ENCODE measurements at regions not wholly inside any gene's neighbourhood (a gene's known extent, or its start where the extent isn't known, plus 50 kb on each side); places are given as distances from the start of the nearest gene placed in this dataset.

DNA sequence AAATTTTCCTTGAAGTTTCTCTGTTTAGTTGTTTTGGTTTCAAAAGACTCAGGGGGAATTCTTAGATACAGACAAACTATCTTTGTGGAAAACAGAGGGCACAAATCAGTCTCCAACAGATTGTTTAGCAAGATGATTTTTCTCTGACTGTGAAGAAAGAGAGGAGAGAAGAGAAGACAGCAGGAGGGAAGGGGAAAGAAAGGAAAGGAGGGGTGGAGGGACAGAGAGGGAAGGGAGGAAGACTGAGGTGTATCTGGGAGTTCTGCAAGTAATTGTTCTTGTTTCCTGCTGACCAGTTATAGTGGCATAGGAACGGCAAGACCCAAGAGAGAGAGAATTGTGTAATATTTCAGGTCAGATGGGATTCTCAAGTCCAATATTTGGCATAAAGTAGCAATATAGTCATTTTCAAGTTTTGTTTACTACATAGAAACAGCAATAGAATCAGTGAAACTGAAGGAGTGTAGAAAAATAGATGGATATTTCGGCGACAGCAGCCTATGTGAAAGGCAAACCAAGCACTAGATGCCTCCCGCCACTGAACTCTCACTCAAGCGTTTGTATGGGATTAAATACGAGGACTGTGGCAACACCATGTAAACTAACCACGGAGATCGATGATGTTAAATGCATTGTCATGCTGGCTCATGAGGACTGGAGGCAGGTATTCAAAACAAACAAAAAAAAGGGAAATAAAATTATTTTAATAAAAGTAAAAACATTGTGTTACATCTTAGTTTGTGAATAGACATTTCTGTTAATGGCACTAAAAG, 342.5 kb downstream of the SLC16A7 start:
- ATAC-seq (ENCODE audit: low read depth in 2 of 2) (no peak), DNase-seq (no peak)
- Mint-ChIP-seq H3K4me3 (no peak overlapping the region), H3K27me3 (no peaks in the 10 kb centered on the region), H3K27ac (no peak overlapping the region), H3K9me3 (peaks cover 0 to 5% (median 0%) of the 10 kb centered on the region in 7 donors), H3K36me3 (no peaks in the 10 kb centered on the region), H3K4me1 (no peaks in the 10 kb centered on the region)

DNA sequence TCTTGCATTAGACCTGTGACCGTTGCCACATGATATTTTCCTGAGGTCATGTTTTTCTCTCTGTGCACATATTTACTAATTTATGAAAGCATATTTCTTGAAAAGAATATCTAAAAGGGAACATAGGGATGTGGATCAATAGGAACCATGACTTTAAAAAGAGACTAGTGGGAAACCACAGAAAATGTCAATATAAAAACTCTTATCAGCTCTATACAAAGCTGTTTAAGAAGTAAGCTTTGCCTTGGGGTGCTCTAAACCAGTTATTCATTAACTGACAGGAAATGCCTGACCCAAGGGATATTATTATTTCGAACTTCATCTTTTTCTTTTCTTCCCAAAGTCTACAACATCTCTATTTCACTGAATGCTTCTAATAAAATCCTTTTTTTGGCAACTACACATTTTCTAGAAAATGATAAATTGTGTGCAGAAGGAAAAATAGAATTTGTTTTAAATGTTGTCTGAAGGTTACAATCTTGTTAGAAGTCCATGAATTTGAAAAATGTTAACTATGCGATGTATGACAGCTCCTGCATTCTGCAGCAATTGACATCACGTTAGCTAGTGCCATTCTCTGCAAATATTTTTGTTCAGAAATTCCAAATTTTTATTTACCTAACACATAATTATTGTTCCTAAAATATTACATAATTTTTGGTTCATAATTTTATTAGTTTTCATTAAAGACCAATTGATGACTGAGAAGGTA, 345.0 kb downstream of the SLC16A7 start:
- no peak for DNase-seq
- H3K27ac Mint-ChIP-seq, result no peak overlapping the region
- H3K4me3 Mint-ChIP-seq, result no peak overlapping the region
- ATAC-seq (ENCODE audit: low read depth in 2 of 2), result no peak
- no peaks in the 10 kb centered on the region for H3K36me3 Mint-ChIP-seq
- no peaks in the 10 kb centered on the region for H3K4me1 Mint-ChIP-seq
- H3K9me3 Mint-ChIP-seq, result peaks cover 0 to 5% (median 0%) of the 10 kb centered on the region in 7 donors
- no peaks in the 10 kb centered on the region for H3K27me3 Mint-ChIP-seq

DNA sequence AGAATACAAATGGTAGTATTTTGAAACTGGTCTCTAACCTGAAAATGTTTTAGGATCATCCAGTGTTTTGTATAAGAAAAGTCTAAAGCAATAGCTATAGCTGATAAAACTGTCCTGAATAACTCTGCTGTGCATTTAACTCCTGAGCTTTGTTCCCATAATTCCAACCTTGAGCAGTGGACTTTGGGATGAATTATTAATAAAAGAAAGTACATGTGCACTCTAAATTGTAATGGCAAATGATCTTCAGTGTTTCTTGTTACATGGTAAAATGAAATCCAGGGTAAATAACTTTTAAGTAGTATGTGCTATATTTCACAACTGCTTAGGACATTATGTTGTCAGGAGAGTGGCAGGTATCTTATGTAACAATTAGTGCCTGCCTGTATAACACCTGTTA, 345.6 kb downstream of the SLC16A7 start:
- Mint-ChIP-seq H3K36me3 (no peaks in the 10 kb centered on the region), H3K4me1 (no peaks in the 10 kb centered on the region), H3K4me3 (no peak overlapping the region), H3K9me3 (peaks cover 0 to 5% (median 0%) of the 10 kb centered on the region in 7 donors), H3K27ac (no peak overlapping the region), H3K27me3 (no peaks in the 10 kb centered on the region)
- no peak for ATAC-seq (ENCODE audit: low read depth in 2 of 2)
- DNase-seq, result no peak

DNA sequence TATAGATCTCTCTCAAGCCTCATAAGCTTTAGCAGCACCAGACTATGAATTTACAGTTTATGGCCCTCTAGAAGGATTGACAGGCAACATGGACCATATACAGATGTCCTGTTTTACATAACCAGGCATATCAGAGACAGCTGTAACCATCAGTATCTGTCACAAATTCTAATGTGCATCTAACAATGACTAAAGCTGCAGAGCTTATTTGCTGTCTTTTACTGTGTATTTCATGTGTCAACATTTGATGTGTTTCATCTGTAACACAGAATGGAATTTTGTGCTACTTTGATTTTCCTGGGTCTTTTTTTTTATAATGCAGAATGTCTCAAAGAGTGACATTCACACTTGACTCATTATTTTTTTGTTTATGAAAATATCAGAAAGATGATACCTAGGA, 348.3 kb downstream of the SLC16A7 start:
- Mint-ChIP-seq H3K36me3 (no peaks in the 10 kb centered on the region), H3K4me1 (no peaks in the 10 kb centered on the region), H3K27ac (no peak overlapping the region), H3K27me3 (no peaks in the 10 kb centered on the region), H3K4me3 (no peak overlapping the region), H3K9me3 (peaks cover 0 to 11% (median under 1%) of the 10 kb centered on the region in 7 donors)
- no peak for ATAC-seq (ENCODE audit: low read depth in 2 of 2)
- DNase-seq, result no peak

DNA sequence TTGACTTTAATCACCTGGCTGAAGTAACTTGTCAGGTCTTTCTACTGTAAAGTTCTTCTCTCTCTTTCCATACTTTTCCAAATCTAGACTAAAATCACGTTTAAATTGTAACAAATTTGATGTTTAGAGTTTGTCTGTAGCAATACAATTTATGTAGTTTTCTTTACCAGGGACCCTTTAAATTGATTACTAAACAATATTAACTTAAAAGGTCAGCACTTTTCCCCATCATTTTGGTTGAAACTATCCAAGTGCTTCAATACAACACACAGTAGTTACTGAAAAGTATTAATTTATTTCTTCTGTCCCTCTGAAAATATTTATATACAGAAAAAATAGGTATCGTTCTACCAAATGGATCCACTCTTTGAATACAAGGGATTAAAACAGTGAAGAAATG, 350.8 kb downstream of the SLC16A7 start:
- H3K36me3 Mint-ChIP-seq, result no peaks in the 10 kb centered on the region
- no peaks in the 10 kb centered on the region for H3K4me1 Mint-ChIP-seq
- no peak overlapping the region for H3K27ac Mint-ChIP-seq
- H3K9me3 Mint-ChIP-seq, result peaks cover 0 to 15% (median 5%) of the 10 kb centered on the region in 7 donors
- H3K4me3 Mint-ChIP-seq, result no peak overlapping the region
- ATAC-seq (ENCODE audit: low read depth in 2 of 2) (no peak), DNase-seq (no peak)
- H3K27me3 Mint-ChIP-seq, result no peaks in the 10 kb centered on the region

DNA sequence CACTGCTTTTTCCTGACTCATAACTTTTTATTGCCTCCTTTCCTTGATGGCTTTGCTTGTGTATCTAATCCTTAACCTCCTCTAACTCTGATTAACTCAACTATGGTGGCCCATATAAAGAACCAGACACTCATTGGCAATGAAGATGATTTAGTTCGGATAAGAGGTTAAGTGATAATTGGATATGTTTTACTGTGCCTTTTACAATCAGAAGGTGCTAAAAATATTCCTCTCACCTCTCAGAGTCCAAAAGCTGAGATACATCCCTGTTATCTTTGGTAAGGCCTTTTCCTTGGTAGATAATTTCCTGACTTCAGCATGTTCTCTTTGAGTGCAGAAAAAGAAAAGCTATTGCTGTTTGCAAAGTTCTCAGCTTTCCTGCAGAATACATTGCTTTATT, 367.7 kb downstream of the SLC16A7 start:
- H3K4me1 Mint-ChIP-seq, result no peaks in the 10 kb centered on the region
- H3K27ac Mint-ChIP-seq, result no peak overlapping the region
- peaks cover 0 to 24% (median 8%) of the 10 kb centered on the region in 7 donors for H3K9me3 Mint-ChIP-seq
- H3K36me3 Mint-ChIP-seq, result no peaks in the 10 kb centered on the region
- ATAC-seq (ENCODE audit: low read depth in 2 of 2), result no peak
- no peak overlapping the region for H3K4me3 Mint-ChIP-seq
- DNase-seq, result no peak
- no peaks in the 10 kb centered on the region for H3K27me3 Mint-ChIP-seq

DNA sequence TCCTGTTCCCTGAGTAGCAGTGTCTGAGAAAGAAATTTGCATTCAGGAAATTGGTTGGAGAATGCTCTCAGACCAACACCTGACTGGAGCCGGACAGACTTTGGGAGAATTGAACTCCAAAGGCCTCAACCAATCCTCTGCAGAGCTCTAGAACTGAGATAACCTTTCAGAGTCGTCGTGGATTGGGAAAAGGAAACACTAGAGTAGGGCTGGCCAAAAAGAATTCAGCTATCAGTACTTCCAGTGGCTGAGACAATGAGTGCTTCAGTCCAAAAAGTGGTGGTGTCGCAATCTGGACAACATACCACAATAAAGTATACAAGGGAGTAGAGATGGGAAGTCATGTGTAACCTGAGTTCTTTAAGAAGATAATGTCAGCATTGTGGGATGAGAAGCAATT, 377.1 kb downstream of the SLC16A7 start:
- Mint-ChIP-seq H3K36me3 (no peaks in the 10 kb centered on the region), H3K9me3 (peaks cover 0 to 6% (median 2%) of the 10 kb centered on the region in 7 donors), H3K4me3 (no peak overlapping the region), H3K27me3 (no peaks in the 10 kb centered on the region), H3K27ac (no peak overlapping the region), H3K4me1 (no peaks in the 10 kb centered on the region)
- DNase-seq (no peak), ATAC-seq (ENCODE audit: low read depth in 2 of 2) (no peak)

DNA sequence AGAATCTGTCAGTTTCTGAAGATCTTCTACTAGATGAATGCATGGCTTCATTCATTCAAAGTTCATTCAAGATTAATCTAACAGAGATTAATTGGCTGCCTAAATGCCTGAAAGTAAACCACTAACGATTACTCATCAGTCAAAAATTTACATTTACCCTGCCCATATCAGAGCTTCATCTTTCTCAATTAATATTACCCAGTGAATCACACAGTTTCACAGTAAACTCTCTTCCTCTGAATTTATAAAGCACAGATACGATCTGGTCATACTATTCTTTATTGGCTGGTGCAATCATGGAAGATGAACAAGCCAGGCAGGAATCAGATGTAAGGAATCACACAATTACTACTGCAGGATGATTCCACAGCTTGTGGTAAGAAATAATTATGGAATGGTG, 377.7 kb downstream of the SLC16A7 start:
- Mint-ChIP-seq H3K4me3 (no peak overlapping the region), H3K27me3 (no peaks in the 10 kb centered on the region), H3K27ac (no peak overlapping the region), H3K4me1 (no peaks in the 10 kb centered on the region), H3K9me3 (peaks cover 0 to 3% (median 0%) of the 10 kb centered on the region in 7 donors), H3K36me3 (no peaks in the 10 kb centered on the region)
- ATAC-seq (ENCODE audit: low read depth in 2 of 2) (no peak), DNase-seq (no peak)

DNA sequence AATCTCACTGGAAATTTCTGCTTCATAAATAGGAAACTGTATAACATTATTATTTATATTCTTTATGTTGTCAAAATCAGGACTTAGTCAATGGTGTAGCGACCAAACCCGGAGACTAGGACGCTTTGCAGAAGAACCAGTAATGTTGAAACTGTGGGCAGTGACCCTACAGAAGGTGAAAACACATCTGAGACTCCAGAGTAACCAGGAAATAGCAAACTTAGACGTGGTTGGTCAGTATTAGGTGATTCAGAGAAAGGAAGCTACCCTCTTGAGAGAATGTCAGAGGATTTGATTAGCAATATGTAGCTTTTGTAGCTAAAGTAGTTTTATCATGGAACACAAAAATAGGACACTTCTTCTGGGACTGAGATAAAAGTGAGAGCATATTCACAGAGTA, 381.9 kb downstream of the SLC16A7 start:
- H3K4me1 Mint-ChIP-seq, result no peaks in the 10 kb centered on the region
- no peak for DNase-seq
- H3K36me3 Mint-ChIP-seq, result no peaks in the 10 kb centered on the region
- H3K9me3 Mint-ChIP-seq, result peaks cover 0 to 2% (median 0%) of the 10 kb centered on the region in 7 donors
- no peak overlapping the region for H3K4me3 Mint-ChIP-seq
- H3K27ac Mint-ChIP-seq, result no peak overlapping the region
- H3K27me3 Mint-ChIP-seq, result no peaks in the 10 kb centered on the region
- no peak for ATAC-seq (ENCODE audit: low read depth in 2 of 2)

DNA sequence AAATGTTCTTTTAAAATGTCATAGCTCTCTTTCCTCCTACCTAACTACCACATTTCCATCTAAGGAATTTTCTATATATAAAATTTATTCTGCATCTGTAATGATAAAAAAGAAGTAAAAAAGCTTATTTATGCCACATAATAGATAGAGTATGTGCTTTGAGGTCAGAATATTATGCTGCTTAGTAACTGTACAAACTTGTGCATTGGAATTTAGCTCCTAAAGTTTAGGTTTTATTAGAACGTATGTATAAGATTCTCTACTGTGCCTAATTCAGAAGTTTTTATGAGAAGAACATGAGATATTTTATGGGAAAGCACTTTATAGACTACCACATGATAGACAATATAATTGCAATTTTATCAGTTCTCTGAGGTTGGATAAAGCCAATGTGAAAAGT, 384.6 kb downstream of the SLC16A7 start:
- DNase-seq (no peak), ATAC-seq (ENCODE audit: low read depth in 2 of 2) (no peak)
- Mint-ChIP-seq H3K4me1 (no peaks in the 10 kb centered on the region), H3K27ac (no peak overlapping the region), H3K27me3 (no peaks in the 10 kb centered on the region), H3K4me3 (no peak overlapping the region), H3K9me3 (peaks cover 0 to 2% (median 0%) of the 10 kb centered on the region in 7 donors), H3K36me3 (no peaks in the 10 kb centered on the region)

DNA sequence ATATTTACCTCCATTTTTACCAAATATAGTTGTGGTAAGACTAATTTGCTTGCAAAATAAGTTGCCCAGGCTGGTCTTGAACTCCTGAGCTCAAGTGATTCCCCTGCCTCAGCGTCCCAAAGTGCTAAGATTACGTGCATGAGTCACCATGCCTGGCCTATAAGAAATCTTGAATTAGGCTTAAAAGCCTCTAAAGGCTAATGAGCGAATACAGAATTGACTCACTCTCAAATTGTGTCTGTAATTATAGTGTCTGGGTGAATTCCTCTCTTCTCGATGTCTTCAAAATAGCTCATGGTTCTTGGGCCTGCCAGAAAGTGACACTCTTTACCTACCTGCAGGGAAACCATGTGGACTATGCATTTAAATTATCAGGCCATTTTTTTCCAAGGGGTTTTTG, 403.5 kb downstream of the SLC16A7 start:
- no peak for ATAC-seq (ENCODE audit: low read depth in 2 of 2)
- Mint-ChIP-seq H3K9me3 (peaks cover 0 to 8% (median 2%) of the 10 kb centered on the region in 7 donors), H3K27me3 (no peaks in the 10 kb centered on the region), H3K27ac (no peak overlapping the region), H3K36me3 (no peaks in the 10 kb centered on the region), H3K4me1 (no peaks in the 10 kb centered on the region), H3K4me3 (no peak overlapping the region)
- DNase-seq, result no peak

DNA sequence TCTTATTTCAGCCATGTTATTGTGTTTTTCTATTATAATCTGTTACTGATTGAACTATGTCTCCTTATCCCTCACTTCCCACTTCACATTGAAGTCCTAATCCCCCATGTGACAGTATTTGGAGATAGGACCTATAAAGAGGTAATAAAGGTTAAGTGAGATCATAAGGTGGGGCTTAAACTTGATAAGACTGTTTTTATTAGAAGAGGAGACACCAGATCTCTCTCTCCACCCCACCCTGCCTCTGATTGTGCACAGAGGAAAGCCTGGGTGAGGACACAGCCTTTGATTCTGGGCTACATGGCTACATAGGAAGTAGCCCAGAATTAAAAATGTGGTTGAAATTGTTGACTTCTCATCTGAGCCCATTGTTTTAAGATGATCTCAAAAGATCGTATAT, 414.7 kb downstream of the SLC16A7 start:
- H3K4me1 Mint-ChIP-seq, result no peaks in the 10 kb centered on the region
- H3K36me3 Mint-ChIP-seq, result no peaks in the 10 kb centered on the region
- H3K4me3 Mint-ChIP-seq, result no peak overlapping the region
- ATAC-seq (ENCODE audit: low read depth in 2 of 2) (no peak), DNase-seq (no peak)
- peaks cover 0 to 5% (median 2%) of the 10 kb centered on the region in 7 donors for H3K9me3 Mint-ChIP-seq
- H3K27ac Mint-ChIP-seq, result no peak overlapping the region
- no peaks in the 10 kb centered on the region for H3K27me3 Mint-ChIP-seq

DNA sequence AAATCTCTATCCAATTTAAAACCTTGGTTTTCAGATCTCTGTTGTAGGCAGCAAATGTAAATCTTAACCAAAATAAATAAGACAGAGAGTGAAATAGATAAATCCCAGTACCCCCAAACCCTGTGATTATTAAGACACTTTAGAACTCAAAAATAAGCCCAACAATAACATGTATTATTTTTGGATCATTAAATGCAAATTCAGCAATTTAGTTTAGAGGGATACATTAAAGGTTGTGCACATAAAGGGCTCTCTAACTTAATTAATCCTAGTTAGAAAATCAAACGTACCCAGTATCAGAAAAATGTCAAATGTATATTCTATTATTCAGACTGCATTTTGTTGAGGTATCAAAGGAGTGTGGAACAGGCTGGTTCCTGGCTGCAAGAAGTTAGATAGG, 416.8 kb downstream of the SLC16A7 start:
- Mint-ChIP-seq H3K4me3 (no peak overlapping the region), H3K36me3 (no peaks in the 10 kb centered on the region), H3K27me3 (no peaks in the 10 kb centered on the region), H3K27ac (no peak overlapping the region), H3K4me1 (no peaks in the 10 kb centered on the region), H3K9me3 (peaks cover 0 to 5% (median 2%) of the 10 kb centered on the region in 7 donors)
- DNase-seq (no peak), ATAC-seq (ENCODE audit: low read depth in 2 of 2) (no peak)

DNA sequence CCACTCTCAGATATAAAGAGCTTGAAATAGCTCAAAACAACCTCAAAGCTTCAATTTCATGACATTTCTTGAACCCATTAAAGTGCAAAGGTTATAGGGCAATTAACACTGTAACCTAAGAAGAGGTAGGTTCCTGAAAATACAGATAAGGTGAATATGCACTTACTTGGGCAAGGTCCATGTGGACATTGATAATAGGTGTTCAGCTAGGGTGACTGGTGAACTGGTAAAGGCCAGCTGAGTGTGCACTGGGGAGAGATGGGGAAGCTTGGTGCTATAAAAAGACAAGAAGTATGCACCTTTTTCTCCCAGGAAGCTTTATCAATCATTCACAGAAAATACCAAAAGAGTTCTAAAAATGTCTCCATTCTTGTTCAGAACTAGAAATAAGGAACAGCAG, 418.6 kb downstream of the SLC16A7 start:
- ATAC-seq (ENCODE audit: low read depth in 2 of 2) (no peak), DNase-seq (no peak)
- no peak overlapping the region for H3K27ac Mint-ChIP-seq
- H3K27me3 Mint-ChIP-seq, result no peaks in the 10 kb centered on the region
- H3K36me3 Mint-ChIP-seq, result no peaks in the 10 kb centered on the region
- H3K9me3 Mint-ChIP-seq, result peaks cover 1 to 9% (median 4%) of the 10 kb centered on the region in 7 donors
- H3K4me3 Mint-ChIP-seq, result no peak overlapping the region
- H3K4me1 Mint-ChIP-seq, result no peaks in the 10 kb centered on the region
